PFSK-1 (cell line): ENCODE measurements at regions not wholly inside any gene's neighbourhood (a gene's known extent, or its start where the extent isn't known, plus 50 kb on each side); places are given as distances from the start of the nearest gene placed in this dataset.

ENCODE experiments used
- FOXP2 ChIP-seq: optimal IDR thresholded peaks from 2 replicates; pipeline ENCODE3; 2011; ENCODE audit warnings: borderline replicate concordance, control low read depth, inconsistent platforms; ENCODE audit not compliant: insufficient read depth; ENCODE audit errors: extremely low read length, extremely low read depth
- POLR2AphosphoS5 ChIP-seq: IDR thresholded peaks from 2 replicates; pipeline ENCODE4 v1.6.1; 2012; ENCODE audit warnings: low read depth, mild to moderate bottlenecking, control low read depth, low read length, moderate library complexity
- REST ChIP-seq, 2 experiments: IDR thresholded peaks; 2 replicates each; pipeline versions ENCODE4 v1.6.1 to v1.8.0; 2011 to 2012; ENCODE audit warnings: low read depth in 2 of 2, low read length in 2 of 2, control low read depth in 1 of 2, inconsistent platforms in 1 of 2, mild to moderate bottlenecking in 1 of 2, moderate library complexity in 1 of 2; ENCODE audit not compliant: insufficient read depth in 1 of 2
- SIN3A ChIP-seq: IDR thresholded peaks from 2 replicates; pipeline ENCODE4 v1.6.1; 2012; ENCODE audit warnings: mild to moderate bottlenecking, low read length, moderate library complexity, borderline replicate concordance; ENCODE audit not compliant: insufficient read depth
- TAF1 ChIP-seq: IDR thresholded peaks from 2 replicates; pipeline ENCODE4 v1.6.1; 2012; ENCODE audit warnings: low read length, control low read depth, borderline replicate concordance; ENCODE audit not compliant: insufficient read depth

- TF ChIP-seq POLR2AphosphoS5 (no peak), FOXP2 (no peak), REST (IDR thresholded peaks at IDR 0.05; ENCODE audit: insufficient read depth in 1 of 2, low read depth in 2 of 2, low read length in 2 of 2) (no peak), TAF1 (no peak), SIN3A (no peak)
Measured at GRCh38 chr3:34544136-34544535, 745.7 kb downstream of the PDCD6IP start.

GRCh38 chr3:34547297-34547920 is 749.0 kb downstream of the PDCD6IP start:
- TF ChIP-seq TAF1 = no peak
- no peak for TF ChIP-seq FOXP2
- no peak for TF ChIP-seq REST (IDR thresholded peaks at IDR 0.05; ENCODE audit: insufficient read depth in 1 of 2, low read depth in 2 of 2, low read length in 2 of 2)
- no peak for TF ChIP-seq SIN3A
- no peak for TF ChIP-seq POLR2AphosphoS5

- TF ChIP-seq REST (IDR thresholded peaks at IDR 0.05; ENCODE audit: insufficient read depth in 1 of 2, low read depth in 2 of 2, low read length in 2 of 2) (no peak), TAF1 (no peak)
Measured at GRCh38 chr3:34567266-34567665, 768.8 kb downstream of the PDCD6IP start.

- TF ChIP-seq FOXP2 (no peak), TAF1 (no peak), SIN3A (no peak), REST (IDR thresholded peaks at IDR 0.05; ENCODE audit: insufficient read depth in 1 of 2, low read depth in 2 of 2, low read length in 2 of 2) (no peak), POLR2AphosphoS5 (no peak)
Measured at GRCh38 chr3:34568766-34569165, 770.3 kb downstream of the PDCD6IP start.

GRCh38 chr3:34569437-34569836 is 771.0 kb downstream of the PDCD6IP start:
- TF ChIP-seq TAF1 (no peak), FOXP2 (no peak), POLR2AphosphoS5 (no peak), REST (IDR thresholded peaks at IDR 0.05; ENCODE audit: insufficient read depth in 1 of 2, low read depth in 2 of 2, low read length in 2 of 2) (no peak), SIN3A (no peak)
